GM12865 (cell line): ENCODE measurements at regions not wholly inside any gene's neighbourhood (a gene's known extent, or its start where the extent isn't known, plus 50 kb on each side); places are given as distances from the start of the nearest gene placed in this dataset.

Experiments used
- DNase-seq: peaks from one replicate; pipeline ENCODE4 v3.0.0; 2010; ENCODE audit warnings: low read depth
- H3K4me3 ChIP-seq: 2 replicates; pipeline ENCODE4 v1.5.1; 2011; ENCODE audit warnings: mild to moderate bottlenecking, low read depth, low read length, control low read depth
- TF ChIP-seq, protein P1 (sequence below): IDR thresholded peaks from 2 replicates; pipeline ENCODE4 v1.5.1; 2011; ENCODE audit warnings: low read length, control low read depth, low read depth, inconsistent platforms; ENCODE audit not compliant: insufficient read depth; ENCODE audit errors: missing control alignments

DNA sequence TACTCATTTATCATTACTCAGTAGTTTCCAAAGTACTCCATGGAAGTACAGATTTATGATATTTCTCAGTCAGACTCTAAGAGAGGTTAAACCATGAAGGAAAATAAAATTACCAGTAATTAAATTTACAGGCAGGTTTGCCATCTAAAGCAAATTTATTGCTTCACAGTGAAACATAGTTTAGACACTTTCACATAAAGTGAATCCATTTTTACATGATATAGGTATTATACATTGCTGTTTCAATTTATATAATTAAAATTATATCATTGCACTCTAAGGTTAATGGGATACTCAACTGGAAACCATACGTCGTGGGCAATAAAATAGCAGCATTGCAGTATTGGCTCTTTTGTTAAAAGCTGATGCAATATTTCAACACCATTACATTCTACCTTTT lies 202.8 kb downstream of the SLIT2 start:
- no peak for DNase-seq
- TF ChIP-seq, protein P1, sequence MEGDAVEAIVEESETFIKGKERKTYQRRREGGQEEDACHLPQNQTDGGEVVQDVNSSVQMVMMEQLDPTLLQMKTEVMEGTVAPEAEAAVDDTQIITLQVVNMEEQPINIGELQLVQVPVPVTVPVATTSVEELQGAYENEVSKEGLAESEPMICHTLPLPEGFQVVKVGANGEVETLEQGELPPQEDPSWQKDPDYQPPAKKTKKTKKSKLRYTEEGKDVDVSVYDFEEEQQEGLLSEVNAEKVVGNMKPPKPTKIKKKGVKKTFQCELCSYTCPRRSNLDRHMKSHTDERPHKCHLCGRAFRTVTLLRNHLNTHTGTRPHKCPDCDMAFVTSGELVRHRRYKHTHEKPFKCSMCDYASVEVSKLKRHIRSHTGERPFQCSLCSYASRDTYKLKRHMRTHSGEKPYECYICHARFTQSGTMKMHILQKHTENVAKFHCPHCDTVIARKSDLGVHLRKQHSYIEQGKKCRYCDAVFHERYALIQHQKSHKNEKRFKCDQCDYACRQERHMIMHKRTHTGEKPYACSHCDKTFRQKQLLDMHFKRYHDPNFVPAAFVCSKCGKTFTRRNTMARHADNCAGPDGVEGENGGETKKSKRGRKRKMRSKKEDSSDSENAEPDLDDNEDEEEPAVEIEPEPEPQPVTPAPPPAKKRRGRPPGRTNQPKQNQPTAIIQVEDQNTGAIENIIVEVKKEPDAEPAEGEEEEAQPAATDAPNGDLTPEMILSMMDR, result no peak
- H3K4me3 ChIP-seq, result no peak overlapping the region

DNA sequence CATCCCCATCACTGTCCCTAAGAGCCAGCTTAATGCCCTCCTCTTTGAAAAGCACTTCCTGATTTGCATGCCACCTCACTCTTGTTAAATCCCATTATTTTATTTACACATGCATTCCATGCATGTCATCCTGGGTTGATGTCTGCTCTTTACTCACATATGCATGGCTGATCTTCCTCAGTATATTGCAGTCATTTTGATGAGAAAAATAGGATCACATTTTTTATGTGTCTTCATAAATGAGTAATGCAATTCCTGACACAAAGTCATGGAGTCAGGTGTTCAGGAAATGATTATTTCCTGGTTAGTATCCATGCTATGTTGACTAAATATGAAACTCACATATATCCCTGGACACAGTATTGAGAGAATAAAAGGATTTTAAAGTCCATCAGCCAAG lies 204.7 kb downstream of the SLIT2 start:
- DNase-seq, result no peak
- TF ChIP-seq, protein P1, result no peak
- H3K4me3 ChIP-seq, result no peak overlapping the region

DNA sequence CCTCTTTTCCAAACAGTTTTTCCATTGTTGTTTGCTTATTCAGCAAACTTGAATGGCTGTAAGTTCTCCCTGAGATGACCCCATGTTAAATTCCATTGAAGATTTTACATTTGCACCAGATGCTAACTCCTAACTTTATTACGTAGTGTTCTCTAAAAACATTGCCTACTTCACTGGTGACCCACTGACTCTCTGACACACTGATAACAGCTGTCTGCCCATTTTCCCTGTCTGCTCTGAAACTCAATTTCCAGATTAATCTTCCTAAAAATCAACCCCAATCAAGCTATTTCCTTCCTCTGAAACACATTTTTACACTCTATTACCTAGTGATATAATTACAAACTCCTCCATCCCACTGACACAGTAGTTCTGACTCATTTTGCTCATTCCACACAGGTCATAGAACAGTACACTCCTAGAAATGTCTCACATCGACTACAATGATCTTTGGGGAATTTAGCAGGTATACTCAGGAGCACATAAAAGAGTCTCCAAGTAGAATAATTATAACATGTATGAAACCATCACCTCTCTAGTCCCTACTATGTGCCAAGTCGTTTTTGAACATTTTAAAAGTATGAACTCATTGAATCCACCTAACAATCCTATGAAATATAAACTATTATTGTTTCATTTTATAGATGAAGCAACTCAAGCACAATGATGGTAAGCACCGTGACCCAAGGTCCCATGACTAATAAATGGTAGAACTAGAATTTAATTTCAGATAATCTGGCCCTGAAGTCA lies 210.9 kb downstream of the SLIT2 start:
- no peak overlapping the region for H3K4me3 ChIP-seq
- DNase-seq, result no peak
- TF ChIP-seq, protein P1, result no peak

DNA sequence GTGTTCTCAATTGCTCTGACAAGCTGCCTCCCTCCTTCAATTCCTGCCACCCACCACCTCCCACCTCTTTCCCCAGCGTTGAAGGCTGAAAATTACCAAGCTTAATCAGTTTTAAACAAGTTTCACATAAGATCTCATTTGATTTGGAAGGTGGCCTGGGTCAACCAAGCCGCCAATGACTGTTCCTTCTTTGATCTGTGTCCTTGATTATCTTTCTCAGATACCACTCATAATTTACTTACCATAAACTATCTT lies 211.4 kb downstream of the SLIT2 start:
- TF ChIP-seq, protein P1, result no peak
- DNase-seq, result no peak
- H3K4me3 ChIP-seq, result no peak overlapping the region

DNA sequence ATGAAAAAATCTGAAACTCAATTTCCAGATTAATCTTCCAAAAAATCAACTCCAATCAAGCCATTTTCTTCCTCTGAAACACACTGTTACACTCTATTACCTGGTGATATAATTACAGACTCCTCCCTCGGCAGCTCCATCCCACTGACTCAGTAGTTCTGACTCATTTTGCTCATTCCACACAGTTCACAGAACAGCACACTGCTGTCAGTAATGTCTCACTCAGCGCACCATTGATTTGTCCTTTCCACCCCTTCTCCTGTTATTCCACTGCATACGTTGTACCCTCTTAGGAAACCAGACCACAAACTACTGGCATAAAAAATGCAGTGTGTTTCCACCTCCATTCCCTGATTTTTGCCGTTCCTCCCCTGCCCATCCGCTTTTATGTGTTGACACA lies 212.7 kb downstream of the SLIT2 start:
- DNase-seq, result no peak
- no peak overlapping the region for H3K4me3 ChIP-seq
- TF ChIP-seq, protein P1, result no peak

DNA sequence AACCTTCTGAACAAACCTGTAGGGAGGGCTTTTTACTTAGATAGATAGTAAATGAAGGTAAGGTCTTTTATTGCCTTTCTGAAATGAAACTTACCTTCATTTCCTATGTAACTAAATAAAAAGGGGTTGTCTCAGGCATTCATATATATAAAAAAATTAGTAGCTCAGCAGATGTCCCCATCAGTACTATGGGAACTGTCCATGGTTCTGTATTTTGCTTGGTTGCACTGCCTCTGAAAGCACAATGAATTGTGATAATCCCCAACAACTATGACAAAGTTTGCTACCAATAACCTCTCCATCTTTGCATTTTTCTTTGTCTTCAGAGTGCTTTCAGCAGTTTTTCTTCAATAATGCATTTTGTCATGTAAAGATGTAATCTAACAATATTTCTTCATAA lies 222.4 kb downstream of the SLIT2 start:
- TF ChIP-seq, protein P1, result no peak
- DNase-seq, result no peak
- no peak overlapping the region for H3K4me3 ChIP-seq

DNA sequence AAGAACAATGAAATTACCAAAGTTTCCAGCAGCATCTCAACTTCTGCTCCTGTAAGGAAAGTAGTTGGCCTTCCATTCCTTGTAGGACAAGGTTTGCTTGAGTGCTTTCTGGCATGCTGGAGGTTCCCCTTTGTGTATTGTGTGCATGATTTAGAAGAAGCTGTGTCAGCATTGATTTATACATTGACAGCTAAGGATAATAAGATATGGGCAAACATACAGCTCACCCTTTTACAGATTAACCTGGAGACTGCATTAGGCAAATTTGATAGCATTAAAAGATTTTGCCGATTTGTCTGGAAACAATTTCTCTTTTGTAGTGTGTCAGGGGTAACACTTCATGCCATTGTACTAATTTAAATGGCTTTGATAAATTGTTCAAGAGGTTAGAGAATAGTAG lies 221.8 kb upstream of the PACRGL start:
- DNase-seq, result no peak
- TF ChIP-seq, protein P1, result no peak
- no peak overlapping the region for H3K4me3 ChIP-seq
